HEK293 (cell line): ENCODE measurements at regions not wholly inside any gene's neighbourhood (a gene's known extent, or its start where the extent isn't known, plus 50 kb on each side); places are given as distances from the start of the nearest gene placed in this dataset.
A peak's percentile ranks its signal among the peaks of the same experiment; 100 is the strongest.

Experiments used
- HOXC10 ChIP-seq: sonication (generic); formaldehyde crosslinking; IDR thresholded peaks from 2 replicates; pipeline ENCODE4 v1.8.1; 2023; ENCODE audit warnings: mild to moderate bottlenecking, missing genetic modification reagents
- KLF10 ChIP-seq: fragments of 450-650 bp; IDR thresholded peaks from 2 replicates; pipeline ENCODE4 v1.5.1; 2018; ENCODE audit warnings: missing biosample characterization, mild to moderate bottlenecking, missing genetic modification characterization
- KLF16 ChIP-seq: fragments of 450-650 bp; formaldehyde crosslinking; IDR thresholded peaks from 2 replicates; pipeline ENCODE4 v1.5.1; 2017; ENCODE audit warnings: missing biosample characterization, missing genetic modification characterization
- REPIN1 ChIP-seq: fragments of 450-650 bp; formaldehyde crosslinking; IDR thresholded peaks from 2 replicates; pipeline ENCODE4 v1.5.1; 2017; ENCODE audit warnings: missing biosample characterization, missing genetic modification characterization, low read depth
- SP3 ChIP-seq: fragments of 450-650 bp; formaldehyde crosslinking; IDR thresholded peaks from 2 replicates; pipeline ENCODE4 v1.5.1; 2016; ENCODE audit warnings: missing biosample characterization, missing genetic modification characterization
- WT1 ChIP-seq: fragments of 450-650 bp; formaldehyde crosslinking; IDR thresholded peaks from 2 replicates; pipeline ENCODE4 v1.5.1; 2016; ENCODE audit warnings: missing biosample characterization, missing genetic modification characterization
- ZBTB21 ChIP-seq: fragments of 450-650 bp; formaldehyde crosslinking; IDR thresholded peaks from 2 replicates; pipeline ENCODE4 v1.5.1; 2017; ENCODE audit warnings: missing biosample characterization, missing genetic modification characterization
- ZBTB6 ChIP-seq: fragments of 450-650 bp; formaldehyde crosslinking; IDR thresholded peaks from 2 replicates; pipeline ENCODE4 v1.5.1; 2017; ENCODE audit warnings: missing biosample characterization, missing genetic modification characterization
- ZBTB8A ChIP-seq: fragments of 450-650 bp; formaldehyde crosslinking; IDR thresholded peaks from 2 replicates; pipeline ENCODE4 v1.5.1; 2016; ENCODE audit warnings: missing biosample characterization, missing genetic modification characterization
- ZNF121 ChIP-seq: fragments of 450-650 bp; formaldehyde crosslinking; IDR thresholded peaks from 2 replicates; pipeline ENCODE4 v1.5.1; 2016; ENCODE audit warnings: missing biosample characterization, missing genetic modification characterization
- ZNF157 ChIP-seq: fragments of 450-650 bp; formaldehyde crosslinking; IDR thresholded peaks from 2 replicates; pipeline ENCODE4 v1.5.1; 2016; ENCODE audit warnings: missing biosample characterization, missing genetic modification characterization
- ZNF184 ChIP-seq: fragments of 450-650 bp; IDR thresholded peaks from 2 replicates; pipeline ENCODE4 v1.5.1; 2018; ENCODE audit warnings: missing biosample characterization, mild to moderate bottlenecking, missing genetic modification characterization
- ZNF202 ChIP-seq: fragments of 450-650 bp; formaldehyde crosslinking; IDR thresholded peaks from 2 replicates; pipeline ENCODE4 v1.5.1; 2016; ENCODE audit warnings: missing biosample characterization, missing genetic modification characterization, borderline replicate concordance
- ZNF23 ChIP-seq: fragments of 450-650 bp; formaldehyde crosslinking; IDR thresholded peaks from 2 replicates; pipeline ENCODE4 v1.5.1; 2016; ENCODE audit warnings: missing biosample characterization, missing genetic modification characterization, borderline replicate concordance
- ZNF426 ChIP-seq: fragments of 450-650 bp; formaldehyde crosslinking; IDR thresholded peaks from 2 replicates; pipeline ENCODE4 v1.5.1; 2017; ENCODE audit warnings: missing biosample characterization, missing genetic modification characterization, mild to moderate bottlenecking, inconsistent platforms, moderate library complexity
- ZNF513 ChIP-seq: fragments of 450-650 bp; IDR thresholded peaks from 2 replicates; pipeline ENCODE4 v1.5.1; 2018; ENCODE audit warnings: missing biosample characterization, missing genetic modification characterization
- ZNF600 ChIP-seq: fragments of 450-650 bp; formaldehyde crosslinking; IDR thresholded peaks from 2 replicates; pipeline ENCODE4 v1.5.1; 2016; ENCODE audit warnings: missing biosample characterization, missing genetic modification characterization
- ZNF645 ChIP-seq: fragments of 450-650 bp; formaldehyde crosslinking; IDR thresholded peaks from 2 replicates; pipeline ENCODE4; 2016; ENCODE audit warnings: missing biosample characterization, missing genetic modification characterization
- ZSCAN18 ChIP-seq: fragments of 450-650 bp; formaldehyde crosslinking; IDR thresholded peaks from 2 replicates; pipeline ENCODE4 v1.5.1; 2016; ENCODE audit warnings: missing biosample characterization, missing genetic modification characterization

DNA sequence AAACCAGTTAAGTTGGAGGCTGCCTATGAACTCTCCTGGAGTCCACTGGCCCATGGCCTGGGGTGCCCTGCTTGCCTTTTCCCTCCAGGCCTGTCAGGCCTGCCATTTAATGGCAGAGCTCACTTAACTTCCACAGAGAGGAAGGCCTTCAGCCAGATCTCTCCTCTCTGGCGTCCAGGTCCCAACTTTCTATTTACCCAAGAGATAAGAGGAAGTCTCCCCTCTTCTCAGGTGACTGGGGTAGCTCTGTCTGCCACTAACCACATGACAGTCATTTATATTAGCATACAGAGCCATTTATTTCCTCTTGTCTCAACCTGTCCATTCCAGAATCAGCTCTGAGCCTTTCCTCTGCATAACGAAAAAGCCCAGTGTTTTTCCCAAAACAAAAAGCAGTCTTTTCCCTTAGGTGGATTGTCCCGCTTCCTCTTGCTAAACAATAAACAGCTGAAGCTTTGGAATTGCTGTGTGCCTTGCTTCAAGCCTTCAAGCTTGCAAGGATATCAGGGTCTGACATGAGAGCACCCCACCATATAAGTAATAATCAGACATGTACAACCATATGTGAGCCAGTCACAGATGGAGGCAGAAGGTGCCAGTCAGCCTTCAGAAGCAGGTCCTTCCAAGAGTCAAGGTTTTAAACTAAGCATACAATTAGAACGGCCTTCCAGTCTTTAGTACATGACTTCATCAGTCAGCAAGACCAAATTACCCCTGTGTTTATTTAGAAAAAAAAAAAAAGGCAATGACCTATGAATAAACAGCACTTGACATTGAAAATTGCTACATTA, 50.0 kb upstream of the CALM2 start (continued):
- TF ChIP-seq ZBTB21 (tag by site-specific recombination) (peak; percentile 59; the same call in 1 of the 2 replicates), ZNF426 (tag by site-specific recombination) (no peak), REPIN1 (tag by site-specific recombination) (no peak), KLF10 (peak; percentile 56; the same call in 1 of the 2 replicates), ZNF513 (tag by site-specific recombination) (no peak), ZNF645 (tag by site-specific recombination) (no peak), ZBTB8A (tag by site-specific recombination) (no peak), ZNF23 (tag by site-specific recombination) (no peak), ZBTB6 (tag by site-specific recombination) (no peak), HOXC10 (CRISPR knock-in tag) (no peak), KLF16 (tag by site-specific recombination) (no peak), WT1 (tag by site-specific recombination) (peak; percentile 70), ZNF600 (tag by site-specific recombination) (0 out of 2 replicates have a peak, but pooled peaks have one; percentile 41), ZNF157 (tag by site-specific recombination) (no peak), ZNF202 (no peak), ZNF121 (tag by site-specific recombination) (no peak), ZSCAN18 (tag by site-specific recombination) (no peak), SP3 (tag by site-specific recombination) (0 out of 2 replicates have a peak, but pooled peaks have one; percentile 16), ZNF184 (tag by site-specific recombination) (0 out of 2 replicates have a peak, but pooled peaks have one; percentile 40)
- TF ChIP-seq, all 188 proteins: peak for 35
